Vagina (tissue), 2 donors: ENCODE measurements at regions not wholly inside any gene's neighbourhood (a gene's known extent, or its start where the extent isn't known, plus 50 kb on each side); places are given as distances from the start of the nearest gene placed in this dataset.

ENCODE experiments used
- CTCF ChIP-seq, 3 experiments: fragments of 450-650 bp in 2 of 3; fragments of 200-600 bp in 1 of 3; sonication (generic) in 1 of 3; IDR thresholded peaks; one replicate each; pipeline ENCODE4 v1.5.1; 2017 to 2019; ENCODE audit warnings: antibody characterized with exemption in 3 of 3, mild to moderate bottlenecking in 2 of 3, moderate library complexity in 2 of 3
- POLR2A ChIP-seq, 2 donors: fragments of 450-650 bp; IDR thresholded peaks; one replicate each; pipeline ENCODE4 v1.6.1; 2017; ENCODE audit warnings: antibody characterized with exemption in 2 of 2, mild to moderate bottlenecking in 2 of 2, moderate library complexity in 2 of 2

GRCh38 chr11:109086931-109087330 lies 335.1 kb upstream of the C11orf87 start:
- no peak for TF ChIP-seq POLR2A (IDR thresholded peaks at IDR 0.05)
- TF ChIP-seq CTCF (IDR thresholded peaks at IDR 0.05) = no peak
